ENCODE measurements at regions not wholly inside any gene's neighbourhood (a gene's known extent, or its start where the extent isn't known, plus 50 kb on each side); places are given as distances from the start of the nearest gene placed in this dataset.

GRCh38 chr12:67578976-67579661, 69.4 kb upstream of the DYRK2 start:
- peaks cover 0 to 22% (median 0%) of the 10 kb centered on the region in 6 donors for H3K4me1 ChIP-seq
- no peaks in the 10 kb centered on the region for H3K9me3 ChIP-seq
- intact Hi-C loops (cut with DNase I; ENCODE audit: low total_unique reads), result no loop called here
- 29 to 49% (median 38%) methylated on average over 3 of the region's 3 CpGs for WGBS, 5 donors
- H3K27me3 ChIP-seq (replicated peaks in 1 of 7), result no peaks in the 10 kb centered on the region
- peak overlapping the region in 6 of 8 donors; percentile 0 to 64 (median 40) for H3K27ac ChIP-seq
- TF ChIP-seq POLR2AphosphoS5 (IDR thresholded peaks at IDR 0.05) (no peak), POLR2A (IDR thresholded peaks at IDR 0.05) (no peak), CTCF (IDR thresholded peaks at IDR 0.05 in 8 of 11, conservative IDR thresholded peaks at IDR 0.05 in 3 of 11) (no peak)
- no peak overlapping the region for H3K4me3 ChIP-seq
- H3K36me3 ChIP-seq, result no peaks in the 10 kb centered on the region
- DNase-seq, result no peak

DNA sequence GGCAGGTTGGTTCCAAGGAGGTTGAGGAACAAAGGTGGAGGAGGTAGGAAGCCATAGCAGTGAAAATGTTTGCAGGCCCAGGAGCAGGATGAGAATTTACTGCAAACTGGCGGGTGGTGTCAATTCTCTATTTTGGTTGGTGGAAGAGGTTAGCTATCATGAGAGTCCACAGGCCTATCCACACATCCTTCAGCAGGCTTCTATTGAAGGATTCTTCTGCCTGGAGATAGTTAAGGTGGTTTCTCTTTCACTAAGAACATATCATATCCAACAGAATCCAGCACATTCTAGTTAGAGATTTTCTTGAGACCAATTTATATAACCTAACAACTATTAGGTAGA, 68.9 kb upstream of the DYRK2 start:
- peak overlapping the region in 5 of 8 donors; percentile 11 to 64 (median 46) for H3K27ac ChIP-seq
- no peaks in the 10 kb centered on the region for H3K27me3 ChIP-seq (replicated peaks in 1 of 7)
- H3K9me3 ChIP-seq, result no peaks in the 10 kb centered on the region
- no peak for DNase-seq
- no peak for TF ChIP-seq CTCF (IDR thresholded peaks at IDR 0.05 in 8 of 11, conservative IDR thresholded peaks at IDR 0.05 in 3 of 11)
- TF ChIP-seq POLR2A (IDR thresholded peaks at IDR 0.05), result no peak
- TF ChIP-seq POLR2AphosphoS5 (IDR thresholded peaks at IDR 0.05), result no peak
- no peak overlapping the region for H3K4me3 ChIP-seq
- peaks cover 0 to 22% (median 0%) of the 10 kb centered on the region in 6 donors for H3K4me1 ChIP-seq
- intact Hi-C loops (cut with DNase I; ENCODE audit: low total_unique reads), result no loop called here
- WGBS, 5 donors, result 79 to 100% (median 89%) methylated on average over 1 of the region's 1 CpG
- H3K36me3 ChIP-seq, result no peaks in the 10 kb centered on the region

- 68 to 86% (median 73%) methylated on average over 3 of the region's 3 CpGs for WGBS, 5 donors
- H3K9me3 ChIP-seq, result no peaks in the 10 kb centered on the region
- DNase-seq, result no peak
- peaks cover 0 to 22% (median 0%) of the 10 kb centered on the region in 6 donors for H3K4me1 ChIP-seq
- H3K4me3 ChIP-seq, result no peak overlapping the region
- no peaks in the 10 kb centered on the region for H3K27me3 ChIP-seq (replicated peaks in 1 of 7)
- intact Hi-C loops (cut with DNase I; ENCODE audit: low total_unique reads), result no loop called here
- H3K27ac ChIP-seq, result no peak overlapping the region
- no peaks in the 10 kb centered on the region for H3K36me3 ChIP-seq
- TF ChIP-seq POLR2AphosphoS5 (IDR thresholded peaks at IDR 0.05) (no peak), CTCF (IDR thresholded peaks at IDR 0.05 in 8 of 11, conservative IDR thresholded peaks at IDR 0.05 in 3 of 11) (no peak), POLR2A (IDR thresholded peaks at IDR 0.05) (no peak)
Measured at GRCh38 chr12:67582238-67582834, 66.2 kb upstream of the DYRK2 start.

- Histone ChIP-seq H3K27ac (no peak overlapping the region), H3K4me1 (peaks cover 0 to 22% (median 0%) of the 10 kb centered on the region in 6 donors), H3K9me3 (no peaks in the 10 kb centered on the region), H3K4me3 (no peak overlapping the region), H3K36me3 (no peaks in the 10 kb centered on the region), H3K27me3 (replicated peaks in 1 of 7) (no peaks in the 10 kb centered on the region)
- DNase-seq, result no peak
- intact Hi-C loops (cut with DNase I; ENCODE audit: low total_unique reads), result no loop called here
- 87 to 95% (median 92%) methylated on average over 2 of the region's 2 CpGs for WGBS, 5 donors
- no peak for TF ChIP-seq CTCF (IDR thresholded peaks at IDR 0.05 in 8 of 11, conservative IDR thresholded peaks at IDR 0.05 in 3 of 11)
- no peak for TF ChIP-seq POLR2A (IDR thresholded peaks at IDR 0.05)
- no peak for TF ChIP-seq POLR2AphosphoS5 (IDR thresholded peaks at IDR 0.05)
Measured at GRCh38 chr12:67582844-67583243, 65.7 kb upstream of the DYRK2 start.

All from spleen (tissue), 11 donors.